ENCODE measurements at regions not wholly inside any gene's neighbourhood (a gene's known extent, or its start where the extent isn't known, plus 50 kb on each side); places are given as distances from the start of the nearest gene placed in this dataset.

- TF ChIP-seq EZH2 (IDR thresholded peaks at IDR 0.05; ENCODE audit: borderline replicate concordance): no peak
- no peak for TF ChIP-seq CTCF (IDR thresholded peaks at IDR 0.05; ENCODE audit: poor library complexity)
Observed at GRCh38 chr2:107437807-107438206, 388.9 kb upstream of the RGPD4 start.

Data from hepatocyte (in vitro differentiated cells).